HepG2 (cell line): ENCODE measurements at regions not wholly inside any gene's neighbourhood (a gene's known extent, or its start where the extent isn't known, plus 50 kb on each side); places are given as distances from the start of the nearest gene placed in this dataset.

Source experiments
- ATAC-seq: fragments of 200-7000 bp; cut with Tn5 transposase; 3 replicates; pipeline ENCODE4 v1.9.1; 2020; ENCODE audit warnings: mild to moderate bottlenecking, moderate library complexity
- BruUV-seq: library from RNA; stranded (reverse); fragments of 400-500 nt; replicated peaks from 2 replicates; lab custom pipeline; 2021; lab: Mats Ljungman, UMichigan
- CTCF ChIA-PET: fragments of 300-600 bp; formaldehyde crosslinking; extraction: SDS; loops from one replicate; lab custom pipeline; 2021; ENCODE audit warnings: low total read pairs, inconsistent platforms, low intra/inter-chr PET ratio; lab: Yijun Ruan, JAX
- POLR2A ChIA-PET: fragments of 350-600 bp; sonication (Branson Sonifier 250); formaldehyde crosslinking; loops from one replicate; lab custom pipeline; 2020; ENCODE audit warnings: antibody characterized with exemption, inconsistent platforms; lab: Yijun Ruan, JAX
- DNase-seq: peaks from one replicate; pipeline ENCODE4 v3.0.0-alpha.2; 2015; ENCODE audit warnings: low spot score
- FAIRE-seq: peaks from 3 replicates; lab custom pipeline; 2011; peaks lifted over from hg19 to GRCh38; lab: Jason Lieb, UNC
- H2AFZ ChIP-seq: one replicate; pipeline ENCODE4 v1.6.1; 2011; ENCODE audit warnings: low read length, inconsistent platforms
- H3K27ac ChIP-seq: fragments of 300-600 bp; 3 replicates; pipeline ENCODE4 v1.8.0; 2011; ENCODE audit warnings: mixed run types, mild to moderate bottlenecking, mixed read lengths, low read length, inconsistent platforms; ENCODE audit not compliant: insufficient read depth; ENCODE audit errors: extremely low read length
- H3K27me3 ChIP-seq, 2 experiments: fragments of 200-600 bp in 1 of 2; 2 replicates in 1 of 2; 3 replicates in 1 of 2; pipeline versions ENCODE4 v1.6.0 to v1.8.0; 2011; ENCODE audit warnings: low read length in 2 of 2, mild to moderate bottlenecking in 2 of 2, moderate library complexity in 2 of 2, inconsistent platforms in 1 of 2; ENCODE audit not compliant: insufficient read depth in 2 of 2, control insufficient read depth in 1 of 2
- H3K36me3 ChIP-seq, 2 experiments: fragments of 200-600 bp in 1 of 2; replicated peaks in 1 of 2; 2 replicates in 1 of 2; 3 replicates in 1 of 2; pipeline versions ENCODE4 v1.5.1 to v1.8.0; 2011; ENCODE audit warnings: low read length in 2 of 2, inconsistent platforms in 1 of 2; ENCODE audit not compliant: insufficient read depth in 2 of 2, control insufficient read depth in 1 of 2
- H3K4me1 ChIP-seq: 2 replicates; pipeline ENCODE4 v1.5.1; 2012; ENCODE audit warnings: low read length, inconsistent platforms; ENCODE audit not compliant: insufficient read depth
- H3K4me2 ChIP-seq: 2 replicates; pipeline ENCODE4 v1.6.0; 2011; ENCODE audit warnings: low read depth, low read length, inconsistent platforms
- H3K4me3 ChIP-seq, 3 experiments: fragments of 200-600 bp in 1 of 3; sonication (generic), shearing (Covaris generic) in 1 of 3; replicated peaks in 1 of 3; 2 replicates each; pipeline ENCODE4 v1.5.1; 2011 to 2016; ENCODE audit warnings: low read length in 3 of 3, inconsistent platforms in 2 of 3, low read depth in 2 of 3, mild to moderate bottlenecking in 2 of 3, control low read depth in 1 of 3, mixed read lengths in 1 of 3; ENCODE audit not compliant: insufficient read depth in 1 of 3
- H3K79me2 ChIP-seq: one replicate; pipeline ENCODE4 v1.6.1; 2011; ENCODE audit warnings: low read length, inconsistent platforms; ENCODE audit not compliant: insufficient read depth
- H3K9ac ChIP-seq: 2 replicates; pipeline ENCODE4 v1.6.0; 2011; ENCODE audit warnings: mild to moderate bottlenecking, low read depth, low read length, inconsistent platforms; ENCODE audit not compliant: insufficient read depth
- H3K9me3 ChIP-seq: 2 replicates; pipeline ENCODE4 v1.5.1; 2012; ENCODE audit warnings: mild to moderate bottlenecking, low read length
- H4K20me1 ChIP-seq: 2 replicates; pipeline ENCODE4 v1.6.0; 2011; ENCODE audit warnings: inconsistent platforms, mild to moderate bottlenecking, low read length, moderate library complexity; ENCODE audit not compliant: insufficient read depth
- ARHGAP35 ChIP-seq: sonication (generic); formaldehyde crosslinking; IDR thresholded peaks from 2 replicates; pipeline ENCODE4 v1.9.0; 2022; ENCODE audit warnings: mild to moderate bottlenecking, inconsistent platforms, moderate library complexity, missing genetic modification reagents, borderline replicate concordance
- ATF1 ChIP-seq: IDR thresholded peaks from 2 replicates; pipeline ENCODE4 v1.6.1; 2016; ENCODE audit warnings: mild to moderate bottlenecking, control low read depth
- ELF1 ChIP-seq: sonication (generic); formaldehyde crosslinking; IDR thresholded peaks from 2 replicates; pipeline ENCODE4 v1.4.0; 2020; ENCODE audit warnings: missing genetic modification reagents
- MAFF ChIP-seq: IDR thresholded peaks from 2 replicates; pipeline ENCODE4 v1.6.1; 2011; ENCODE audit warnings: low read depth, low read length, improper control_type of control experiment
- MAFK ChIP-seq, 2 experiments: IDR thresholded peaks in 1 of 2; conservative IDR thresholded peaks in 1 of 2; 2 replicates each; pipeline ENCODE4 v1.6.1; 2011; ENCODE audit warnings: improper control_type of control experiment in 2 of 2, low read length in 2 of 2
- POLR2A ChIP-seq, 2 experiments: IDR thresholded peaks; 2 replicates each; pipeline ENCODE4 v1.6.1; 2011; ENCODE audit warnings: low read depth in 2 of 2, low read length in 2 of 2, mild to moderate bottlenecking in 1 of 2, moderate library complexity in 1 of 2; ENCODE audit not compliant: insufficient read depth in 1 of 2
- POLR2G ChIP-seq: fragments of 200-400 bp; formaldehyde crosslinking; IDR thresholded peaks from 2 replicates; pipeline ENCODE4 v1.6.1; 2018; ENCODE audit warnings: mild to moderate bottlenecking, low read depth, low read length, moderate library complexity
- RBM39 ChIP-seq: fragments of 200-400 bp; formaldehyde crosslinking; IDR thresholded peaks from one replicate; pipeline ENCODE4 v1.6.1; 2018; ENCODE audit warnings: antibody characterized with exemption, mild to moderate bottlenecking, low read depth, low read length; ENCODE audit not compliant: poor library complexity, severe bottlenecking
- ZFAT ChIP-seq: sonication (generic); formaldehyde crosslinking; conservative IDR thresholded peaks from 2 replicates; pipeline ENCODE4 v1.8.1; 2023; ENCODE audit warnings: missing genetic modification reagents, inconsistent platforms
- ZFP62 ChIP-seq: sonication (generic); formaldehyde crosslinking; IDR thresholded peaks from 2 replicates; pipeline ENCODE4 v1.4.0; 2020; ENCODE audit warnings: missing genetic modification reagents
- ZNF263 ChIP-seq: sonication (generic); formaldehyde crosslinking; IDR thresholded peaks from 2 replicates; pipeline ENCODE4 v1.4.0; 2020; ENCODE audit warnings: missing genetic modification reagents
- ZNF775 ChIP-seq: sonication (generic); formaldehyde crosslinking; IDR thresholded peaks from 2 replicates; pipeline ENCODE4 v1.4.0; 2020; ENCODE audit warnings: missing genetic modification reagents, mild to moderate bottlenecking, moderate library complexity, borderline replicate concordance
- ZNF781 ChIP-seq: sonication (generic); formaldehyde crosslinking; IDR thresholded peaks from 2 replicates; pipeline ENCODE4 v1.5.1; 2020; ENCODE audit warnings: borderline replicate concordance, mild to moderate bottlenecking, missing genetic modification reagents; ENCODE audit errors: not compliant biosample characterization
- ZNF782 ChIP-seq: sonication (generic); formaldehyde crosslinking; IDR thresholded peaks from 2 replicates; pipeline ENCODE4 v1.4.0; 2020; ENCODE audit warnings: missing genetic modification reagents, mild to moderate bottlenecking, borderline replicate concordance
- WGBS: methylation state at CpG from one replicate; pipeline ENCODE4 v1.1.6; 2017; ENCODE audit warnings: low lambda C conversion rate; 5-methylcytosine and 5-hydroxymethylcytosine counted together
- in situ Hi-C: cut with HindIII; loops from 2 replicates; pipeline ENCODE4 v1.10.0; 2017; ENCODE audit warnings: low pct_unique_long_range_greater_than_20kb; ENCODE audit not compliant: extremely low pct_ligation_motif_present
- intact Hi-C: fragments of 100-400 bp; cut with micrococcal nuclease; formaldehyde crosslinking; loops from one replicate; pipeline ENCODE4 v1.10.0; 2022; ENCODE audit not compliant: unreplicated experiment
- TF ChIP-seq, protein P1 (sequence below): sonication (generic); formaldehyde crosslinking; IDR thresholded peaks from 2 replicates; pipeline ENCODE4 v1.5.0; 2020; ENCODE audit warnings: missing genetic modification reagents, mild to moderate bottlenecking, borderline replicate concordance

GRCh38 chr18:22324191-22325131 lies 93.3 kb downstream of the CTAGE1 start:
- no peak for FAIRE-seq
- in situ Hi-C loops: no loop called here
- H3K4me3 ChIP-seq: no peak overlapping the region
- TF ChIP-seq MAFK (conservative IDR thresholded peaks at IDR 0.05 in 1 of 2, IDR thresholded peaks at IDR 0.05 in 1 of 2; ENCODE audit: low read length in 2 of 2): peak; percentile 53 to 60; a peak in 3 of 4 replicates
- TF ChIP-seq ZNF782: no peak
- 0 out of 2 replicates have a peak, but pooled peaks have one; percentile 32 for TF ChIP-seq MAFF
- TF ChIP-seq, all 625 proteins: peak for 2
- Histone ChIP-seq H2AFZ (no peak overlapping the region), H3K27ac (no peak overlapping the region), H3K36me3 (no peaks in the 10 kb centered on the region), H3K4me2 (no peak overlapping the region), H3K9me3 (no peaks in the 10 kb centered on the region), H3K4me1 (no peaks in the 10 kb centered on the region), H3K27me3 (no peaks in the 10 kb centered on the region; a peak in 2 of 5 replicates), H3K9ac (no peak overlapping the region), H4K20me1 (no peaks in the 10 kb centered on the region), H3K79me2 (no peaks in the 10 kb centered on the region)
- intact Hi-C loops: no loop called here
- no peak for DNase-seq
- ChIA-PET CTCF (no interaction called here), POLR2A (no interaction called here)
- 55% methylated on average over 15 of the region's 30 CpGs for WGBS
- no TSS peak for BruUV-seq
- no peak for ATAC-seq

- intact Hi-C loops (no loop called here), in situ Hi-C loops (no loop called here)
- no TSS peak for BruUV-seq
- Histone ChIP-seq H3K36me3 (no peaks in the 10 kb centered on the region), H3K4me2 (no peak overlapping the region), H3K27me3 (no peaks in the 10 kb centered on the region; a peak in 2 of 5 replicates), H4K20me1 (no peaks in the 10 kb centered on the region), H3K9ac (no peak overlapping the region), H3K79me2 (no peaks in the 10 kb centered on the region), H3K27ac (no peak overlapping the region), H3K4me3 (no peak overlapping the region), H2AFZ (no peak overlapping the region), H3K4me1 (no peaks in the 10 kb centered on the region), H3K9me3 (no peaks in the 10 kb centered on the region)
- POLR2A ChIA-PET: no interaction called here
- FAIRE-seq (no peak), DNase-seq (no peak), ATAC-seq (no peak)
- CTCF ChIA-PET: no interaction called here
- 32% methylated on average over 7 of the region's 7 CpGs for WGBS
- TF ChIP-seq ARHGAP35 (CRISPR knock-in tag): no peak
- TF ChIP-seq POLR2G: no peak
- no peak for TF ChIP-seq ZNF781 (CRISPR knock-in tag)
- TF ChIP-seq ATF1 (CRISPR knock-in tag): no peak
- TF ChIP-seq RBM39: no peak
- no peak for TF ChIP-seq ZNF263 (CRISPR knock-in tag)
- no peak for TF ChIP-seq ZFAT
- TF ChIP-seq, protein P1, sequence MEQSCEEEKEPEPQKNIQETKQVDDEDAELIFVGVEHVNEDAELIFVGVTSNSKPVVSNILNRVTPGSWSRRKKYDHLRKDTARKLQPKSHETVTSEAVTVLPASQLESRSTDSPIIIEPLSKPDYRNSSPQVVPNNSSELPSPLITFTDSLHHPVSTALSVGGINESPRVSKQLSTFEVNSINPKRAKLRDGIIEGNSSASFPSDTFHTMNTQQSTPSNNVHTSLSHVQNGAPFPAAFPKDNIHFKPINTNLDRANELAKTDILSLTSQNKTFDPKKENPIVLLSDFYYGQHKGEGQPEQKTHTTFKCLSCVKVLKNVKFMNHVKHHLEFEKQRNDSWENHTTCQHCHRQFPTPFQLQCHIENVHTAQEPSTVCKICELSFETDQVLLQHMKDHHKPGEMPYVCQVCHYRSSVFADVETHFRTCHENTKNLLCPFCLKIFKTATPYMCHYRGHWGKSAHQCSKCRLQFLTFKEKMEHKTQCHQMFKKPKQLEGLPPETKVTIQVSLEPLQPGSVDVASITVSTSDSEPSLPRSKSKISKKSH (CRISPR knock-in tag): no peak
- TF ChIP-seq ZFP62 (CRISPR knock-in tag): no peak
- TF ChIP-seq ZNF775 (CRISPR knock-in tag): no peak
- TF ChIP-seq ELF1 (CRISPR knock-in tag): no peak
- no peak for TF ChIP-seq POLR2A (IDR thresholded peaks at IDR 0.05; ENCODE audit: insufficient read depth in 1 of 2, low read depth in 2 of 2, low read length in 2 of 2)
Observed at GRCh38 chr18:22322243-22322691, 95.4 kb downstream of the CTAGE1 start.
